Dendritic cell treated with granulocyte-macrophage colony-stimulating factor and Interleukin-4, amounts not matched to agents 40 ng/mL and 50 ng/mL, for 4 days (primary cell): ENCODE measurements at regions not wholly inside any gene's neighbourhood (a gene's known extent, or its start where the extent isn't known, plus 50 kb on each side); places are given as distances from the start of the nearest gene placed in this dataset.
"Not testable (repeated sequence)": the region's sequence is repeated elsewhere in the genome, so short reads cannot be mapped to it uniquely, and the experiment has no call there.

Experiments
- H3K27ac Mint-ChIP-seq: one replicate; pipeline ENCODE4 v1.8.0; 2022; ENCODE audit warnings: mild to moderate bottlenecking, mixed read lengths
- H3K27me3 Mint-ChIP-seq: one replicate; pipeline ENCODE4 v1.8.0; 2022; ENCODE audit warnings: mild to moderate bottlenecking, mixed read lengths
- H3K36me3 Mint-ChIP-seq: one replicate; pipeline ENCODE4 v1.8.0; 2022; ENCODE audit warnings: low read depth, mixed read lengths
- H3K4me1 Mint-ChIP-seq: one replicate; pipeline ENCODE4 v1.8.0; 2022; ENCODE audit warnings: low read depth, mixed read lengths
- H3K4me3 Mint-ChIP-seq: one replicate; pipeline ENCODE4 v1.8.0; 2022; ENCODE audit warnings: mild to moderate bottlenecking, moderate library complexity, mixed read lengths
- H3K9me3 Mint-ChIP-seq: one replicate; pipeline ENCODE4 v1.8.0; 2022; ENCODE audit warnings: mixed read lengths
- intact Hi-C: fragments of 100-400 bp; cut with micrococcal nuclease; formaldehyde crosslinking; loops from one replicate; pipeline ENCODE4 v1.15.0; 2022

DNA sequence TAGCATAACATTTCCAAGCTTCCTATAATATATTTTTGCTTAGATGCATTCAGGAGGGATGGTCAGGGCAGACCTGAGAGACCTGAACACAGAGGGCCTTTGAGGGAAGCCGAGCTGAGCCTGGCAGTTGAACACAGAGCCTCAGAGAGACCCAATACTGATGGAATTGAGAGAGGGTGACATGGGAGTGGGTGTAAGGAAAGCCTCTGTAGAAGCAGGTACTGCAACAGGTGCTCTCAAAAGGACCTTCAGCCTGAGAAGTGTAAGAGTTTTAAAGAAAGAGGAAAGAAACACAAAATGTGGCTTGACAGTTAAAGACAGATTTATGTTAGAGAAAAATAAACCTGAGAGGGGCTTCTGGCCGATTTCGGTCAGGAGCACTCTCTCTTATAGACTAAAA is 73.9 kb upstream of the PGBD5 start:
- Mint-ChIP-seq H3K36me3 (no peaks in the 10 kb centered on the region), H3K27me3 (peaks cover 7% of the 10 kb centered on the region), H3K9me3 (no peaks in the 10 kb centered on the region), H3K27ac (no peak overlapping the region), H3K4me1 (no peaks in the 10 kb centered on the region), H3K4me3 (no peak overlapping the region)
- intact Hi-C loops: no loop called here

DNA sequence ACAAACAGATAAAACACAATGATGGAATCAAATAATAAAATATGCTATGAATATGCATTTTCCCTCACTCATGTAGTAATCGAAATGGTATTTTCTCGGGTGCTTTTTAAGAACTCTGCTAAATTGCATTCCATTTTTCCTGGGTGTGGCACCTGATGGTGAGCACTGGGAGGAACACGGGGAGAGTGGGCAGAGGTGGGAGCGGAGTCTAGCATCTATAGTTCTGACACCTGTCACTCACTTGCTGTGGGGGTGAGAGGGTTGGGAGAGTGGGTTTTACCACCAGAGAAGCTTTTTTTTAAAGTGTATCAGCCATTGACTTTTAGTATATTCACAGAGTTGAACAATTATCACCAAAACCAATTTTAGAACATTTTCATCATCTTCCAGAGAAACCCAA is 73.4 kb upstream of the PGBD5 start:
- Mint-ChIP-seq H3K4me1 (no peaks in the 10 kb centered on the region), H3K27ac (no peak overlapping the region), H3K4me3 (no peak overlapping the region), H3K9me3 (peaks cover 4% of the 10 kb centered on the region), H3K36me3 (no peaks in the 10 kb centered on the region), H3K27me3 (peaks cover 11% of the 10 kb centered on the region)
- intact Hi-C loops: no loop called here

DNA sequence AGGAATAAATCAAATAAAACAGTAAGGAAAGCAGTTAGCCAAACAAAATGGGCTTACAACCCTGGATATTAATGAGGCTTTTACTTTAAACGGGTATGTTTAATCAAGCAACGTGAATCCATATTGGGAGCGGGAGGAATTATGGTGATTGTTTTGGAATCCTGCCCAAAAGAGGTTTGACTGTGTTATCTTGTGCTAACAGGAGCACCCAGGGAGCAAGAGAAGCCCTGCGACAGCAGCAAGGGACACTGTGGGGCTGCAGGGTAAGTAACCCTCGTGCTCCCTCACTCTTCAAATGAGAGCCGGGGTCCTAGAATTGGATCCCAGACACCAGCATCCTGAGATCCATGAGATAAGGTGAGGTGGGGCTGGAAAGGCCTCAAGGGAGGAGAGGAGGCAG is 72.6 kb upstream of the PGBD5 start:
- Mint-ChIP-seq H3K27me3 (peaks cover 12% of the 10 kb centered on the region), H3K36me3 (no peaks in the 10 kb centered on the region), H3K9me3 (peaks cover 9% of the 10 kb centered on the region), H3K4me3 (no peak overlapping the region), H3K4me1 (no peaks in the 10 kb centered on the region), H3K27ac (no peak overlapping the region)
- intact Hi-C loops: no loop called here

- no peaks in the 10 kb centered on the region for H3K36me3 Mint-ChIP-seq
- no peaks in the 10 kb centered on the region for H3K4me1 Mint-ChIP-seq
- intact Hi-C loops: no loop called here
- H3K9me3 Mint-ChIP-seq: peaks cover 9% of the 10 kb centered on the region
- H3K27ac Mint-ChIP-seq: no peak overlapping the region
- H3K27me3 Mint-ChIP-seq: peaks cover 15% of the 10 kb centered on the region
- no peak overlapping the region for H3K4me3 Mint-ChIP-seq
Observed at GRCh38 chr1:230496451-230496850, 70.3 kb upstream of the PGBD5 start.

DNA sequence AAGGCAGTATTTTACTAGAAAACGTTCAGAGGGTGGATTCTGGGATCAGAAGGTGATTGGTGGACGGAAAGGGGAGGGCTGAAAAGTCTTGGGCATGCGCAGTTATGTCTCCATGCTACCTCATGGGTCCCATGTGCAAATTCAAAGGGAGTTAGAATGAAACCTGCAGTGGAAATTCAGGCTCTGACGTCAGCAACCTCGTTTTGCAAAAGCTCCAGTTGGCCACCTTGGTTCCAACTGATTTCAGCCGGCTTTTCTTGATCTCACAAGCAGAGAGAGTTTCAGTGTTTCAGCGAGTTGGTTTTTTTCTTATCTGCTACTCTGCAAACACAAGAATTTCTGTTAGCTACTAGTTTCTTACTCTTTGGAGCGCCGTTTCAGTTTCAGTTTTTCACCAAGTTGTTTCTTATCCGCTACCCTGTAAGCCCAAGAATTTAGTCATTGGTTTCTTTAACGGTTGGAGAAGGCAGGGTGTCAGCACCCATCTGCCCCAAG is 69.8 kb upstream of the PGBD5 start:
- Mint-ChIP-seq H3K36me3 (no peaks in the 10 kb centered on the region), H3K9me3 (peaks cover 9% of the 10 kb centered on the region), H3K4me3 (no peak overlapping the region), H3K27ac (no peak overlapping the region), H3K4me1 (no peaks in the 10 kb centered on the region), H3K27me3 (peaks cover 15% of the 10 kb centered on the region)
- intact Hi-C loops: no loop called here

- Mint-ChIP-seq H3K36me3 (no peaks in the 10 kb centered on the region), H3K9me3 (peaks cover 9% of the 10 kb centered on the region), H3K27ac (no peak overlapping the region), H3K27me3 (peaks cover 20% of the 10 kb centered on the region), H3K4me1 (no peaks in the 10 kb centered on the region), H3K4me3 (no peak overlapping the region)
- intact Hi-C loops: no loop called here
Observed at GRCh38 chr1:230495076-230495475, 68.9 kb upstream of the PGBD5 start.

DNA sequence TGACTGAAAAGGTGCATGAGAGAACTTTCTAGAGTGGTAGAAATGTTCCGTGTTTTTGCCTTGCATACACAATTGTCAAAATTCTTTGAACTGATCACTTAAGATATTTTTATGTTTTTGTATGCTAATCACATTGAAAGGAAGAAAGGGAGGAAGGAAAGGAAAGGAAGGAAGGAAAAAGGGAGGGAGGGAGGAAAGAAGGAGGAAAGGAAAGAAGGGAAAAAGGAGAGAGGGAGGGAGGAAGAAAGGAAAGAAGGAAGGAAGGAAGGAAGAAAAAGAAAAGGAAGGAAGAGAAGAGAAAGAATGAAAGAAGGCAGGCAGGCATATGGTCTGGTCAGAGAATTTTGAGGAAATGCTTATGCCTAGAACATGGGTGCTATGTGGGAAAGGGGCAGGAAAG is 68.4 kb upstream of the PGBD5 start:
- no peaks in the 10 kb centered on the region for H3K36me3 Mint-ChIP-seq
- no peaks in the 10 kb centered on the region for H3K4me1 Mint-ChIP-seq
- peaks cover 9% of the 10 kb centered on the region for H3K9me3 Mint-ChIP-seq
- H3K4me3 Mint-ChIP-seq: no peak overlapping the region
- peaks cover 21% of the 10 kb centered on the region for H3K27me3 Mint-ChIP-seq
- H3K27ac Mint-ChIP-seq: no peak overlapping the region
- intact Hi-C loops: no loop called here

DNA sequence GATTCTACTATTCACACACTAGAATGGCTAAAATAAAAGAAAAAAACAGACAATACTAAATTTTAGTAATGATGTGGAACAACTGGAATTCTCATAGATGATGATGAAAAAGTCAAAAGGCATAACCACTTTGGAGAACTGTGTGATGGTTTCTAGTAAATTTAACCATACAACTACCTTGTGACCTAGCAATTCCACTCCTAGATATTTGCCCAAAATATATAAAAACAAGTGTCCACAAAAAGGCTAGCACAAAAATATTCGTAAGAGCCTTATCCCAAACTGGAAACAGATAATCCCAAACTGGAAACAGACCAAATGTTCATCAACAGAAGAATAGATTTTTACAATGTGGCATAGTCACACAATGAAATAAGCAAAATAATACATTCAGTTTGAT is 67.9 kb upstream of the PGBD5 start:
- no peaks in the 10 kb centered on the region for H3K36me3 Mint-ChIP-seq
- peaks cover 9% of the 10 kb centered on the region for H3K9me3 Mint-ChIP-seq
- no peak overlapping the region for H3K4me3 Mint-ChIP-seq
- intact Hi-C loops: no loop called here
- H3K27me3 Mint-ChIP-seq: peaks cover 21% of the 10 kb centered on the region
- H3K4me1 Mint-ChIP-seq: no peaks in the 10 kb centered on the region
- no peak overlapping the region for H3K27ac Mint-ChIP-seq

DNA sequence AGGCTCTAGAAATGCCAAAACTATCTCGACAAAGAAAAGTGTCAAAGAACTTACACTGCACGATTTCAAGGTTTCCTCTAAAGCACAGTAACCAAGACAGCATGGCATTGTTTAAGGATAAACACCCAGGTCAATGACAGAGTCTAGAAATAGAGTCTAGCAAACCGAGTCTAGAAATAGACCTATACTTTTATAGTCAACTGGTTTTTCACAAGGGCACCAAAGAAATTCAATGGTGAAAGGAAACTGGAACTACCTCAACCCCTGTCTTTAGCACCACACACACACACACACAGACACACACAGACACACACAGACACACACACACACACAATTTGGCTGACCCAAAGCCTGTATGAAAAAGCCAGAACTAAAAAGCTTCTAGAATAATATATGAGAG is 67.1 kb upstream of the PGBD5 start:
- peaks cover 9% of the 10 kb centered on the region for H3K9me3 Mint-ChIP-seq
- H3K4me3 Mint-ChIP-seq: no peak overlapping the region
- no peaks in the 10 kb centered on the region for H3K4me1 Mint-ChIP-seq
- no peak overlapping the region for H3K27ac Mint-ChIP-seq
- H3K27me3 Mint-ChIP-seq: peaks cover 21% of the 10 kb centered on the region
- H3K36me3 Mint-ChIP-seq: no peaks in the 10 kb centered on the region
- intact Hi-C loops: no loop called here

GRCh38 chr1:230490436-230490835 is 64.3 kb upstream of the PGBD5 start:
- Mint-ChIP-seq H3K36me3 (no peaks in the 10 kb centered on the region), H3K4me3 (no peak overlapping the region), H3K27ac (no peak overlapping the region), H3K9me3 (peaks cover 9% of the 10 kb centered on the region), H3K27me3 (peaks cover 18% of the 10 kb centered on the region), H3K4me1 (no peaks in the 10 kb centered on the region)
- intact Hi-C loops: no loop called here

GRCh38 chr1:230487773-230488428 is 61.8 kb upstream of the PGBD5 start:
- Mint-ChIP-seq H3K27ac (no peak overlapping the region), H3K4me3 (no peak overlapping the region), H3K36me3 (no peaks in the 10 kb centered on the region), H3K4me1 (no peaks in the 10 kb centered on the region), H3K27me3 (peaks cover 13% of the 10 kb centered on the region), H3K9me3 (no peaks in the 10 kb centered on the region)
- intact Hi-C loops: no loop called here

GRCh38 chr1:230476622-230477003 is 50.5 kb upstream of the PGBD5 start:
- Mint-ChIP-seq H3K4me3 (no peak overlapping the region), H3K27ac (no peak overlapping the region), H3K9me3 (peaks cover 9% of the 10 kb centered on the region), H3K4me1 (peaks cover 6% of the 10 kb centered on the region), H3K36me3 (no peaks in the 10 kb centered on the region), H3K27me3 (peaks cover 21% of the 10 kb centered on the region)
- intact Hi-C loops: no loop called here

- H3K36me3 Mint-ChIP-seq, H3K4me1 Mint-ChIP-seq, H3K4me3 Mint-ChIP-seq, H3K9me3 Mint-ChIP-seq, H3K27ac Mint-ChIP-seq, intact Hi-C loops: not testable (repeated sequence)
- peaks cover 21% of the 10 kb centered on the region for H3K27me3 Mint-ChIP-seq
Observed at GRCh38 chr1:230475856-230476621, 49.9 kb upstream of the PGBD5 start.
